GM23248 (cell line): ENCODE measurements at regions not wholly inside any gene's neighbourhood (a gene's known extent, or its start where the extent isn't known, plus 50 kb on each side); places are given as distances from the start of the nearest gene placed in this dataset.

ENCODE experiments used
- DNase-seq: peaks from one replicate; pipeline ENCODE4 v3.0.0-alpha.2; 2015
- H2AFZ ChIP-seq: fragments of 200-600 bp; sonication (generic); 2 replicates; pipeline ENCODE4 v1.6.1; 2016; ENCODE audit warnings: antibody characterized with exemption
- H3F3A ChIP-seq: fragments of 200-600 bp; sonication (generic); 2 replicates; pipeline ENCODE4 v1.6.1; 2016; ENCODE audit warnings: mild to moderate bottlenecking, antibody characterized with exemption, mixed run types; ENCODE audit not compliant: insufficient read depth
- H3K27ac ChIP-seq: fragments of 200-600 bp; sonication (generic); 2 replicates; pipeline ENCODE4 v1.5.1; 2016; ENCODE audit warnings: mild to moderate bottlenecking
- H3K27me3 ChIP-seq: fragments of 200-600 bp; sonication (generic); replicated peaks from 2 replicates; pipeline ENCODE4 v1.6.1; 2016; ENCODE audit warnings: mild to moderate bottlenecking; ENCODE audit not compliant: insufficient read depth
- H3K36me3 ChIP-seq: fragments of 200-600 bp; sonication (generic); 2 replicates; pipeline ENCODE4 v1.6.1; 2016; ENCODE audit warnings: low read depth, mild to moderate bottlenecking
- H3K4me1 ChIP-seq: fragments of 200-600 bp; sonication (generic); 2 replicates; pipeline ENCODE4 v1.6.1; 2016; ENCODE audit warnings: mild to moderate bottlenecking; ENCODE audit not compliant: insufficient read depth
- H3K4me2 ChIP-seq: fragments of 200-600 bp; sonication (generic); one replicate; pipeline ENCODE4 v1.6.1; 2016; ENCODE audit warnings: mild to moderate bottlenecking; ENCODE audit not compliant: unreplicated experiment
- H3K4me3 ChIP-seq: fragments of 200-600 bp; sonication (generic); 2 replicates; pipeline ENCODE4 v1.5.1; 2016; ENCODE audit warnings: mild to moderate bottlenecking
- H3K79me2 ChIP-seq: fragments of 200-600 bp; sonication (generic); 2 replicates; pipeline ENCODE4 v1.6.1; 2016; ENCODE audit warnings: mild to moderate bottlenecking; ENCODE audit not compliant: insufficient read depth
- H3K9ac ChIP-seq: fragments of 200-600 bp; sonication (generic); 2 replicates; pipeline ENCODE4 v1.6.1; 2016; ENCODE audit warnings: mild to moderate bottlenecking
- H3K9me2 ChIP-seq: fragments of 200-600 bp; sonication (generic); 2 replicates; pipeline ENCODE4 v1.6.1; 2016; ENCODE audit warnings: mixed run types, mild to moderate bottlenecking, moderate library complexity; ENCODE audit not compliant: insufficient read depth
- H3K9me3 ChIP-seq: fragments of 200-600 bp; sonication (generic); one replicate; pipeline ENCODE4 v1.6.1; 2017; ENCODE audit warnings: low read depth
- H4K20me1 ChIP-seq: fragments of 200-600 bp; sonication (generic); 2 replicates; pipeline ENCODE4 v1.6.0; 2016; ENCODE audit not compliant: insufficient read depth
- EZH2 ChIP-seq: fragments of 200-600 bp; sonication (generic); IDR thresholded peaks from 2 replicates; pipeline ENCODE4 v1.6.1; 2018; ENCODE audit warnings: antibody characterized with exemption, mild to moderate bottlenecking; ENCODE audit not compliant: insufficient read depth, poor library complexity, severe bottlenecking
- EZH2phosphoT487 ChIP-seq: fragments of 200-600 bp; sonication (generic); IDR thresholded peaks from 2 replicates; pipeline ENCODE4 v1.6.1; 2018; ENCODE audit warnings: antibody characterized with exemption, moderate library complexity, mild to moderate bottlenecking, low read depth; ENCODE audit not compliant: insufficient read depth
- WGBS, 2 experiments: methylation state at CpG; one replicate each; pipeline ENCODE4 v1.1.6; 2015 to 2017; ENCODE audit warnings: low lambda C conversion rate in 2 of 2, low coverage in 1 of 2; ENCODE audit errors: missing lambda C conversion rate in 2 of 2; 5-methylcytosine and 5-hydroxymethylcytosine counted together
- in situ Hi-C: fragments of 300-500 bp; cut with MboI; formaldehyde crosslinking; loops from 2 replicates; pipeline ENCODE4 v1.15.0; 2020

DNA sequence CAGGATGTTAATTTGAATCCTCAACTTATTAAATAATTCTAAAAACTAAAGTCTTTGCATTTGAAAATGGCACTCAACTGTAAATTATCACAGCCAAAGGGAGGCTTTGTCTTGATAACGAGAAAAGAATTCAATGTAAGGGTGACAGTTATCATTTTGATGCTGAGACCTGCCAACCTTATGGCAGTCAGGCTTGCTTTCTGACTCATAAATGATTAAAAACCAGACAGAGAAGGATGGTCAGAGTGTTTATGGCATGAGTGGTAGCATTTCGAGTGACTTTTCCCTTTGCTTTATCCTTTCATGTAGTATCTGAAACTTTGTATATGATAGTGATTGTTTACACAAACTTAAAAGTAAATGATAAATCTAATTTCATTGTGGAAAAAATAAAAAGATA lies 53.9 kb upstream of the EPC2 start:
- 87 to 89% methylated on average over 2 of the region's 2 CpGs for WGBS, 2 experiments
- peak; percentile 5 for DNase-seq

DNA sequence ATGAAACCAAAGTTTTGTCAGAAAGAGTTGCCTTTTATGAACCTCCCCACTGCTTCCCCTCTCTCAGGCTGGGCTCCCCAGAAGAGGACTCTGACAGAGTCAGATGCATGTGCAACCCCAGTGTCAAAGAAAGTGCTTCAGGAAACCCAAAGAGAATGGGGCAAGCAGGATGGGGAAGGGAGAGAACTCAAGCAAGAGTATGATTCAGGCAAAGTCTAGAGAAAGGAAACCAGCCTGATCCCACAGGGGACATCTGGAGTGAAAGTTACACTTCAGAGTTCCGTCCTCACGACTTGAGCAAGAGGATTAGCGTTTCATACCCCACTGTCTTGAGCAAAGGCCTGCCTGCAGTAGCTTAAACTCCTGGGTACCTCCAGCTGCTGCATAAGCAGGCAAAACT lies 51.8 kb upstream of the EPC2 start:
- no peak for TF ChIP-seq EZH2phosphoT487
- TF ChIP-seq EZH2, result no peak

More for the DNA sequence above, 53.9 kb upstream of the EPC2 start:
- in situ Hi-C loops, result no loop called here
- H3K27me3 ChIP-seq, result no peaks in the 10 kb centered on the region
- no peak overlapping the region for H3K27ac ChIP-seq
- no peaks in the 10 kb centered on the region for H3K9me2 ChIP-seq
- H3K9ac ChIP-seq, result no peak overlapping the region
- no peaks in the 10 kb centered on the region for H3K79me2 ChIP-seq
- no peaks in the 10 kb centered on the region for H3K9me3 ChIP-seq
- no peaks in the 10 kb centered on the region for H3K4me1 ChIP-seq
- no peak overlapping the region for H2AFZ ChIP-seq
- no peaks in the 10 kb centered on the region for H3F3A ChIP-seq
- H3K4me3 ChIP-seq, result no peak overlapping the region
- H3K36me3 ChIP-seq, result no peaks in the 10 kb centered on the region
- TF ChIP-seq EZH2, result no peak
- no peak for TF ChIP-seq EZH2phosphoT487
- no peak overlapping the region for H3K4me2 ChIP-seq
- no peaks in the 10 kb centered on the region for H4K20me1 ChIP-seq

GRCh38 chr2:148593421-148593820 lies 51.1 kb upstream of the EPC2 start:
- Histone ChIP-seq H3K27ac (no peak overlapping the region), H3F3A (no peaks in the 10 kb centered on the region), H3K36me3 (no peaks in the 10 kb centered on the region), H3K4me2 (no peak overlapping the region), H3K9ac (no peak overlapping the region), H3K9me2 (no peaks in the 10 kb centered on the region), H3K79me2 (no peaks in the 10 kb centered on the region), H3K4me1 (no peaks in the 10 kb centered on the region), H3K4me3 (no peak overlapping the region), H4K20me1 (no peaks in the 10 kb centered on the region), H3K9me3 (no peaks in the 10 kb centered on the region), H3K27me3 (no peaks in the 10 kb centered on the region), H2AFZ (no peak overlapping the region)
- TF ChIP-seq EZH2phosphoT487 (no peak), EZH2 (no peak)
- peak; percentile 16 for DNase-seq
- in situ Hi-C loops, result no loop called here
- WGBS, 2 experiments, result 3 to 7% methylated on average over 4 of the region's 4 CpGs

More for the DNA sequence above, 51.8 kb upstream of the EPC2 start:
- Histone ChIP-seq H3K4me1 (no peaks in the 10 kb centered on the region), H3K36me3 (no peaks in the 10 kb centered on the region), H3K9me2 (no peaks in the 10 kb centered on the region), H3K79me2 (no peaks in the 10 kb centered on the region), H3K4me3 (no peak overlapping the region), H3K4me2 (no peak overlapping the region), H3K27me3 (no peaks in the 10 kb centered on the region), H3K27ac (no peak overlapping the region), H4K20me1 (no peaks in the 10 kb centered on the region), H3K9me3 (no peaks in the 10 kb centered on the region), H3F3A (no peaks in the 10 kb centered on the region), H3K9ac (no peak overlapping the region), H2AFZ (no peak overlapping the region)
- no peak for DNase-seq
- WGBS, 2 experiments, result 54 to 67% methylated on average over 3 of the region's 3 CpGs
- in situ Hi-C loops, result no loop called here

- no peaks in the 10 kb centered on the region for H3K9me3 ChIP-seq
- 77 to 78% methylated on average over 5 of the region's 5 CpGs for WGBS, 2 experiments
- no peaks in the 10 kb centered on the region for H3K4me1 ChIP-seq
- no peak for DNase-seq
- H3K4me3 ChIP-seq, result no peak overlapping the region
- H3K27me3 ChIP-seq, result no peaks in the 10 kb centered on the region
- H3K27ac ChIP-seq, result no peak overlapping the region
- H2AFZ ChIP-seq, result no peak overlapping the region
- H4K20me1 ChIP-seq, result no peaks in the 10 kb centered on the region
- TF ChIP-seq EZH2phosphoT487 (no peak), EZH2 (no peak)
- H3K79me2 ChIP-seq, result no peaks in the 10 kb centered on the region
- H3K9me2 ChIP-seq, result no peaks in the 10 kb centered on the region
- no peak overlapping the region for H3K9ac ChIP-seq
- no peaks in the 10 kb centered on the region for H3F3A ChIP-seq
- no peaks in the 10 kb centered on the region for H3K36me3 ChIP-seq
- in situ Hi-C loops, result no loop called here
- no peak overlapping the region for H3K4me2 ChIP-seq
Observed at GRCh38 chr2:148594216-148594615, 50.3 kb upstream of the EPC2 start.
